Large intestine (tissue), 3 donors: ENCODE measurements at regions not wholly inside any gene's neighbourhood (a gene's known extent, or its start where the extent isn't known, plus 50 kb on each side); places are given as distances from the start of the nearest gene placed in this dataset.
"Not testable (repeated sequence)": the region's sequence is repeated elsewhere in the genome, so short reads cannot be mapped to it uniquely, and the experiment has no call there.

ENCODE experiments used
- DNase-seq, 2 donors: peaks; one replicate each; pipeline versions ENCODE4 v3.0.0 to v3.0.0-alpha.2; 2013
- H3K27ac ChIP-seq: one replicate; pipeline ENCODE4 v1.5.1; 2013; ENCODE audit warnings: low read length
- H3K27me3 ChIP-seq: 2 replicates; pipeline ENCODE4 v1.6.1; 2013; ENCODE audit warnings: low read length; ENCODE audit not compliant: control insufficient read depth, insufficient read depth
- H3K36me3 ChIP-seq: 2 replicates; pipeline ENCODE4 v1.6.1; 2013; ENCODE audit warnings: low read length; ENCODE audit not compliant: control insufficient read depth, insufficient read depth
- H3K4me1 ChIP-seq: one replicate; pipeline ENCODE4 v1.6.1; 2013; ENCODE audit warnings: low read length; ENCODE audit not compliant: control insufficient read depth, insufficient read depth
- H3K4me3 ChIP-seq: one replicate; pipeline ENCODE4 v1.5.1; 2013; ENCODE audit warnings: low read length
- H3K9me3 ChIP-seq: one replicate; pipeline ENCODE4 v1.6.1; 2013; ENCODE audit warnings: mild to moderate bottlenecking, low read depth, low read length, moderate library complexity; ENCODE audit not compliant: control insufficient read depth
- WGBS: methylation state at CpG from one replicate; pipeline ENCODE4 v1.1.5; 2013; ENCODE audit warnings: low lambda C conversion rate; ENCODE audit not compliant: insufficient coverage; 5-methylcytosine and 5-hydroxymethylcytosine counted together

DNA sequence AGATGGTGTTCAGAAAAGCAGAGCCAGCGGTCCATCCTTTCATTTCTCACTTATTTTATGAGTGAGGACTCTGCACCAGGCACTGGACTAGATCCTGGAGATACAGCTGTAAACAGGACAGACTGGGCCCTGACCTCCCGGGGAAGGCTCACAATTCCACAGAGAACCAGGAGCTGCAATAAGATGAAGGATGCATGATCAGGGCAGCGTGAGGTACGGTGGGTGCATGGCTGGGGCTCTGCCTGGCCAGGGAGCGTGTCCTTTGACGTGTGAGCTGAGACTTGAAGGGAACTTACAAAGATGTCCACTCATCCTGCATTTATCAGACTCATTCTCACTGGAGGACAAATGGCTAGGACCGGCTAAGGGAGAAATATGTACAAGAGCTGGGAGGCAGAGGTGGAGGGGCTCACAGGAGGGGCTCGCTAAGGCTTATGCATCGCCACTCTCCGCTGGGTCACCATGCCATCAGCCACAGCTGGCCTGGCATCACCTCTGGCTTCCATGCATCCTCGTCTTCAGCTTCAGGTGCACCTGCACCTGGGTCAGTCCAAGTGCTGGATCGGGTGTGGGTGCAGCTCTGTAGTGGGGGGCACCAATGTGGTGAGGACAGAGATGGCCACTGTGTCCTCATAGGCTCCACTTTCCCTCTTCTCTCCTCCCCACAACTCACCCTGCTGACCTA, 213.9 kb downstream of the TOMM20 start:
- no CpG with 5 or more reads among the region's 12 CpGs for WGBS

DNA sequence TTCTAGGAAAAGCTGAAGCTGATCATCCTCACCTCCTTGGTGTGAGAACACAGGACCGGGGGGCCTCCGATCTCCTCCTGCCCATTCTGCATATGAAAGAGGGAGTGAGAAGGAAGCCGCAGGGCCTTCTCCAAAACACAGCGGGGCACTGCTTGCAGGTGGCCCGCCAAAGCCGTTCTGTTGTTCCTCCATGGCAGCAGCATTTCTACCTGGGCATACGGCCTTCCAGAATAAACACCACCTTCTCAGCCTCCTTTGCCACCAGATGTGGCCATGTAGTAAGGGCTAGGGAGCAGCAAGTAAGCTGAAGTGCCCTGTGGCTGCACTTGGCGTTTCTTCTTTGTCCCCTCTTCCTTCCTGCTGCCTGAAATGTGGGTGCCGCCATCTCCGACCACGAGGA, 214.9 kb downstream of the TOMM20 start:
- no peak overlapping the region for H3K27ac ChIP-seq
- DNase-seq: no peak
- no CpG with 5 or more reads among the region's 11 CpGs for WGBS
- no peaks in the 10 kb centered on the region for H3K36me3 ChIP-seq
- H3K9me3 ChIP-seq: no peaks in the 10 kb centered on the region
- no peaks in the 10 kb centered on the region for H3K27me3 ChIP-seq
- peaks cover 32% of the 10 kb centered on the region for H3K4me1 ChIP-seq
- no peak overlapping the region for H3K4me3 ChIP-seq

More for the DNA sequence above, 213.9 kb downstream of the TOMM20 start:
- Histone ChIP-seq H3K4me3 (no peak overlapping the region), H3K36me3 (no peaks in the 10 kb centered on the region), H3K4me1 (peaks cover 27% of the 10 kb centered on the region), H3K27me3 (no peaks in the 10 kb centered on the region), H3K27ac (no peak overlapping the region), H3K9me3 (no peaks in the 10 kb centered on the region)
- no peak for DNase-seq

DNA sequence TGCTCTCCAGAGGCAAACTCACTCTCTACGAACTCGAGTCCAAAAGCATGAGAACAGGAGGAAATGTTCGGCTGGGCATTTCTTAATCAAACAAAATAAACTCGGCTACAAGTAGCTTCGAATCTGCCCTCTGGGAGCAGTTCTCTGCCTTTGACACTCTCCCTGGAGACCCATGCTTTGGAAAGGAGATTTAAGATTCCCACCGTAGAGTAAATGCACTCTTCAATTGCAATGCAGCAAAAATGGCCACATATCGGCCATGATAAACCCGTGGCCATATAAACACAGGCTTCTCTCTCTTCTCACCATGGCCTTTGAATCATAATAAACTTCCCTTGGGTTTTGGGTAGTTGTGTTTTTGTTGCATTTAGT, 215.4 kb downstream of the TOMM20 start:
- Histone ChIP-seq H3K4me1 (peaks cover 32% of the 10 kb centered on the region), H3K27ac (no peak overlapping the region), H3K27me3 (no peaks in the 10 kb centered on the region), H3K4me3 (no peak overlapping the region), H3K9me3 (no peaks in the 10 kb centered on the region), H3K36me3 (no peaks in the 10 kb centered on the region)
- no CpG with 5 or more reads among the region's 8 CpGs for WGBS
- DNase-seq: no peak

DNA sequence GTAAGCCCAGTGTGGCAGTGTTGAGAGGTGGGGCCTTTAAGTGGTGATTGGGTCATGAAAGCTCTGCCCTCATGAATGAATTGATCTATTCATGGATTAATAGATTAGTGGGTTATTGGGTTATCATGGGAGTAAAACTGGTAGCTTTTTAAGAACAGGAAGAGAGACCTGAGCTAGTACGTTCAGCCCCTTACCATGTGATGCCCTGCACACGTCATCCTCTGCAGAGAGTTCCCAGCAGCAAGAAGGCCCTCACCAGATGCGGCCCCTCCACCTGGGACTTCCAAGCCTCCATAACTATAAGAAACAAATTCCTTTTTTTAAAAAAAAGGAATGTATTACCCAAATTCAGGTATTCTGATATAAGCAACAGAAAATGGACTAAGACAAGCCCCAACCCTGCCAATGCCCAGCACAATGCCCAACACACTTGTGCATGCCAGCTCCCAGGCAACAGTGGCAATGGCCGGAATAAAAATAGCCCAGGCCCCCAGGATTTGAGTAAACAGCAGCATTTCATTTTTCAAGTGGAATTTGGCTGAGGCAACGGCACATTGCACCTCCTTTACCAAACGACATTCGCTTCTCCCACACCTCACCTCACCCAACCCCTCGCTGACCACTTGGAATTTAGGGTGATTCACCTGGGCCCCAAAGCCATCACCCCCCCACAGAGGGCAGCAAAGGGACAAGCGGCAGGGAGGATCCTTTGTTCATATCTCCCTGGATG, 215.9 kb downstream of the TOMM20 start:
- Histone ChIP-seq H3K4me3 (no peak overlapping the region), H3K4me1 (peaks cover 31% of the 10 kb centered on the region), H3K27ac (no peak overlapping the region), H3K27me3 (no peaks in the 10 kb centered on the region), H3K36me3 (no peaks in the 10 kb centered on the region), H3K9me3 (no peaks in the 10 kb centered on the region)
- no CpG with 5 or more reads among the region's 9 CpGs for WGBS
- DNase-seq: no peak

DNA sequence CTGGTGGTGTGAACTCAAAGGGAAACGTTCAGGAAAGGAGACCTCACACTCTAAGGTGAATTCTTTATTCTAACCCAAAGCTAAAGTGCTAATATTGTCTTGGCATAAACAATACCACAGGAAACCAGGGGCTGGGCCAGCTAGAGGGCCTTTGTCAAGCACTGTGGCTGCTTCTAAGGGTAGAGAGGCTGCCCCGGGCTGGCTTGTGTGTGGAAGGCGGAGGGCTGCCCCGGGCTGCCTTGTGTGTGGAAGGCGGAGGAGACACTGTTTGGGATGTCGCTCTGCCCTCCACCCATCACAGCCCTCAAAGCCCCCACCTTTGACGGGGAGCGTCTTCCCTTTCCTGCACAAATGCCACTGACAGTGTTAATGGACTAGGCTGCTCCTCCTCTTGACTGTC, 216.8 kb downstream of the TOMM20 start:
- Histone ChIP-seq H3K27ac (no peak overlapping the region), H3K4me1 (peaks cover 40% of the 10 kb centered on the region), H3K4me3 (no peak overlapping the region), H3K9me3 (no peaks in the 10 kb centered on the region), H3K36me3 (no peaks in the 10 kb centered on the region), H3K27me3 (no peaks in the 10 kb centered on the region)
- WGBS: 20% methylated on average over 1 of the region's 8 CpGs
- DNase-seq: no peak

DNA sequence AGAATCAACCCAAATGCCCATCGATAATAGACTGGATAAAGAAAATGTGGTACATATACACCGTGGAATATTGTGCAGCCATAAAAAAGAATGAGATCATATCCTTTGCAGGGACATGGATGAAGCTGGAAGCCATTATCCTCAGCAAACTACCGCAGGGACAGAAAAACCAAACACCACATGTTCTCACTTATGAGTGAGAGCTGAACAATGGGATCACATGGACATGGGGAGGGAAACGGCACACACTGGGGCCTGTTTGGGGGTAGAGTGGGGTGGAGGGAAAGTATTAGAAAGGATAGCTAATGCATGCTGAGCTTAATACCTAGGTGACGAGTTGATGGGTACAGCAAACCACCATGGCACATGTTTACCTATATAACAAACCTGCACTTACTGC, 217.5 kb downstream of the TOMM20 start:
- H3K27ac ChIP-seq, H3K27me3 ChIP-seq, H3K4me3 ChIP-seq, H3K9me3 ChIP-seq, H3K36me3 ChIP-seq, DNase-seq: not testable (repeated sequence)
- WGBS: 100% methylated on average over 1 of the region's 5 CpGs
- H3K4me1 ChIP-seq: peaks cover 38% of the 10 kb centered on the region

DNA sequence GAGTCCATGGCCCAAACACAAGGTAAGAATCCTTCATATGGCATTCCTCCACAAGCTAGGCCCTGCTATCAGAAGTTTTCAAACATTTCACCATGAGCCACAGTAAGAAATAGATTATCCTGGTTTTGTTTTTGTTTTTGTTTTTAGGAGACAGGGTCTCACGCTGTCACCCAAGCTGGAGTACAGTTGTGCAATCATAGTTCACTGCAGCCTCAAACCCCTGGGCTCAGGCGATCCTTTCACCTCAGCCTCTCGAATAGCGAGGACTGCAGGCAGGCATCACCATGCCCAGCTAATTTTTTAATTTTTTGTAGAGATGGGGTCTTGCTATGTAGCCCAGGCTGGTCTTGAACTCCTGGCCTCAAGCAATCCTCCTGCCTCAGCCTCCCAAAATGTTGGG, 218.8 kb downstream of the TOMM20 start:
- DNase-seq: no peak
- Histone ChIP-seq H3K4me1 (peaks cover 33% of the 10 kb centered on the region), H3K27ac (peak overlapping the region; percentile 96), H3K36me3 (no peaks in the 10 kb centered on the region), H3K27me3 (no peaks in the 10 kb centered on the region), H3K9me3 (no peaks in the 10 kb centered on the region), H3K4me3 (no peak overlapping the region)
- 90% methylated on average over 2 of the region's 4 CpGs for WGBS

DNA sequence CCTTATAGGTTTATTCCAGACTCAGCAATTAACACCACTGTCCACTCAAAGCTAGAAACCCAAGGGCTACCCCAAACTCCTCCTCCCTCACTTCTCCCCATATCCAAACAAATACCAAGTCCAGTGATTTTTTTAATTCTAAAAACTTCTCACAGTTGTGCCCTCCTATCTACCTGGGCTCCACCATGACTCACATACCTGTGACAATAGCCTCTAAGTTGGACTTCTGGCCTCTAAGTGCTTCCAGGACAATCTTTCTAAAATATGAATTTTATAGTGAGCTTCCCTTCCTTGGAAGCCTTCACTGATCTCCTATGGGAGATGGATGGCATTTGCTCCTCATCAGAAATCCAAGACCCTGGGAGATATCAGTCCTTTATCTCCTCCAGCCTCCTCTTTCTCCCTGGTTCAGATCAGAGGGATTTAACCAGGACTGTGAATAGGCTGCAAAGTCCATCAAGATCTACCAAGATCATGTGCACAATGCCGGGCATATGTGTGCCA, 219.3 kb downstream of the TOMM20 start:
- H3K27ac ChIP-seq: peak overlapping the region; percentile 96

DNA sequence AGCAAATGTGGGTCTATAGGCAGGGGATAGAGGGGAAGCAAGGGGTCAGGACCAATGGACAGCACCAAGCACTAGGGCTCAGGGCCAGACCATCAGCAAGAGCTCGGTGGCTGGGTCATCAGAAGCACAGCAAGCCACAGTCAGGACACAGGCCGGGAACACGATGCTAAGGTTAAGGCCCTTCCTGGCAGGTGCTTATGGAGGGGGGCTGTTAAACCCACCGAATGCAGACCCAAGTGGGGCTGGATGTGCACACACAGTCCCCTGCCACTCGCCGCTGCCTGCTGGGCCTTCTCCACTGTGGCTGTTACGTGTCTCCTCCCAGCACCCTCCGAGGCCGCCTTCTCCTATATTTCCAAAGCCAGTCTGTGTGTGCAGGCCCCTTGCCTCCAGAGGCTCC, 220.1 kb downstream of the TOMM20 start:
- Histone ChIP-seq H3K36me3 (no peaks in the 10 kb centered on the region), H3K9me3 (no peaks in the 10 kb centered on the region), H3K27ac (peak overlapping the region; percentile 96), H3K4me1 (peaks cover 33% of the 10 kb centered on the region), H3K27me3 (no peaks in the 10 kb centered on the region), H3K4me3 (no peak overlapping the region)
- no CpG with 5 or more reads among the region's 9 CpGs for WGBS
- DNase-seq: no peak

More for the DNA sequence above, 219.3 kb downstream of the TOMM20 start:
- H3K9me3 ChIP-seq: no peaks in the 10 kb centered on the region
- H3K27me3 ChIP-seq: no peaks in the 10 kb centered on the region
- no peaks in the 10 kb centered on the region for H3K36me3 ChIP-seq
- no CpG with 5 or more reads among the region's 1 CpG for WGBS
- H3K4me1 ChIP-seq: peaks cover 33% of the 10 kb centered on the region
- peak; percentile 50 to 81 for DNase-seq
- no peak overlapping the region for H3K4me3 ChIP-seq

DNA sequence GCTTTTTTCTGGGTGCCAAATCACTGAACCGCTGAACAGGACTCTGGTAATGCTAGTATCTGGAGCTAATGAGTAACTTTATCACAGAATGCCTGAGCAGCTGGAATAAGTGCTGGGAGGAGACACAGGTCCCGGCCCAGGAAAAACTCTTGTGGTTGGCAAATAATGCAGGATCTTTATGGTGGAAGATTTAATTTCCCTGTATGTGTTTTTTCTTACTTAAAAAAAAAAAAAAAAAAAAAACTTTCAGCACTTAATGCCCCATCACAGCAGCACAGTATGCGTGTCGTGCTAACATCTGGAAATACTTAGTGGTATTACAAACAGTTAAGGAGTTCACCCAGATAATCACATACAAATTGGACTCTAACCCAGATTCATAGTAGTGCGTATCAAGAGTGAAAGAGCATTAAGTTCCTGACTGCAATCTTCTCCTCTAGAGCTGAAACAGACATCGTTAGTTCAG, 220.7 kb downstream of the TOMM20 start:
- WGBS: no CpG with 5 or more reads among the region's 6 CpGs
- H3K27me3 ChIP-seq: no peaks in the 10 kb centered on the region
- no peaks in the 10 kb centered on the region for H3K9me3 ChIP-seq
- peak overlapping the region; percentile 96 for H3K27ac ChIP-seq
- H3K4me1 ChIP-seq: peaks cover 33% of the 10 kb centered on the region
- no peaks in the 10 kb centered on the region for H3K36me3 ChIP-seq
- H3K4me3 ChIP-seq: no peak overlapping the region
- peak; percentile 68 to 83 for DNase-seq
